Gastroesophageal sphincter (tissue), 3 donors: ENCODE measurements at regions not wholly inside any gene's neighbourhood (a gene's known extent, or its start where the extent isn't known, plus 50 kb on each side); places are given as distances from the start of the nearest gene placed in this dataset.

Experiments
- CTCF ChIP-seq, 4 experiments: fragments of 200-600 bp in 2 of 4; fragments of 450-650 bp in 2 of 4; sonication (generic) in 1 of 4; IDR thresholded peaks; one replicate each; pipeline ENCODE4 v1.5.1; 2017 to 2019; ENCODE audit warnings: antibody characterized with exemption in 4 of 4, mild to moderate bottlenecking in 2 of 4, moderate library complexity in 2 of 4
- POLR2A ChIP-seq, 2 donors: fragments of 450-650 bp; IDR thresholded peaks; one replicate each; pipeline ENCODE4 v1.6.1; 2017; ENCODE audit warnings: antibody characterized with exemption in 2 of 2, mild to moderate bottlenecking in 2 of 2, moderate library complexity in 1 of 2

- TF ChIP-seq CTCF (IDR thresholded peaks at IDR 0.05) (no peak), POLR2A (IDR thresholded peaks at IDR 0.05) (no peak)
Observed at GRCh38 chr3:28590860-28591259, 242.2 kb upstream of the AZI2 start.
